ENCODE measurements at regions not wholly inside any gene's neighbourhood (a gene's known extent, or its start where the extent isn't known, plus 50 kb on each side); places are given as distances from the start of the nearest gene placed in this dataset.

GRCh38 chr17:71052971-71053370, 883.6 kb downstream of the KCNJ2 start:
- TF ChIP-seq CTCF (conservative IDR thresholded peaks at IDR 0.05; ENCODE audit: low read depth, low read length) = no peak
- no peak for TF ChIP-seq EZH2 (IDR thresholded peaks at IDR 0.05; ENCODE audit: borderline replicate concordance, low read depth, low read length, poor library complexity, severe bottlenecking)
